Vagina (tissue), 2 donors: ENCODE measurements at regions not wholly inside any gene's neighbourhood (a gene's known extent, or its start where the extent isn't known, plus 50 kb on each side); places are given as distances from the start of the nearest gene placed in this dataset.

ENCODE experiments used
- POLR2A ChIP-seq, 2 donors: fragments of 450-650 bp; IDR thresholded peaks; one replicate each; pipeline ENCODE4 v1.6.1; 2017; ENCODE audit warnings: antibody characterized with exemption in 2 of 2, mild to moderate bottlenecking in 2 of 2, moderate library complexity in 2 of 2
- TF ChIP-seq, protein P1 (sequence below), 3 experiments: fragments of 450-650 bp in 2 of 3; fragments of 200-600 bp in 1 of 3; sonication (generic) in 1 of 3; IDR thresholded peaks; one replicate each; pipeline ENCODE4 v1.5.1; 2017 to 2019; ENCODE audit warnings: antibody characterized with exemption in 3 of 3, mild to moderate bottlenecking in 2 of 3, moderate library complexity in 2 of 3

DNA sequence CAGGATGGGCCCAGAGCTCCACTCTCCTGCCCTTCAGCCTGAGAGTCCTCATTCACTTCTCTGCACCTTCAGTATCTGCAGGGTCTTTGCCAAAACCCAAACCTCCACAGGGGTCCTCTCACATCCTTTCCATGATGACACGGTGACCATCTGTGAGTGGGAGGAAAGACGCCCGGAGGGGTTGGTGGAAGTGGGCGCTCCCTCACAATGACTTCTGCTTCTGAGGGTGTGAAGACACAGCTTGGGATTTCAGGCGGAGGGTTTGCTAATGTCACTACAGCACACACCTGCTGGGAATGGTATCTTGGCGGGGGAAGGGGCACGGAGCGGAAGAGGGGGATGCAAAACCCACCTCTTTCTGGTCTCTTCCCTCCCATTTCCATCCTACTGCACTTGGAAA is 115.1 kb upstream of the SDK2 start:
- TF ChIP-seq, protein P1, sequence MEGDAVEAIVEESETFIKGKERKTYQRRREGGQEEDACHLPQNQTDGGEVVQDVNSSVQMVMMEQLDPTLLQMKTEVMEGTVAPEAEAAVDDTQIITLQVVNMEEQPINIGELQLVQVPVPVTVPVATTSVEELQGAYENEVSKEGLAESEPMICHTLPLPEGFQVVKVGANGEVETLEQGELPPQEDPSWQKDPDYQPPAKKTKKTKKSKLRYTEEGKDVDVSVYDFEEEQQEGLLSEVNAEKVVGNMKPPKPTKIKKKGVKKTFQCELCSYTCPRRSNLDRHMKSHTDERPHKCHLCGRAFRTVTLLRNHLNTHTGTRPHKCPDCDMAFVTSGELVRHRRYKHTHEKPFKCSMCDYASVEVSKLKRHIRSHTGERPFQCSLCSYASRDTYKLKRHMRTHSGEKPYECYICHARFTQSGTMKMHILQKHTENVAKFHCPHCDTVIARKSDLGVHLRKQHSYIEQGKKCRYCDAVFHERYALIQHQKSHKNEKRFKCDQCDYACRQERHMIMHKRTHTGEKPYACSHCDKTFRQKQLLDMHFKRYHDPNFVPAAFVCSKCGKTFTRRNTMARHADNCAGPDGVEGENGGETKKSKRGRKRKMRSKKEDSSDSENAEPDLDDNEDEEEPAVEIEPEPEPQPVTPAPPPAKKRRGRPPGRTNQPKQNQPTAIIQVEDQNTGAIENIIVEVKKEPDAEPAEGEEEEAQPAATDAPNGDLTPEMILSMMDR (IDR thresholded peaks at IDR 0.05) = no peak
- no peak for TF ChIP-seq POLR2A (IDR thresholded peaks at IDR 0.05)
